Erythroblast (primary cell): ENCODE measurements at regions not wholly inside any gene's neighbourhood (a gene's known extent, or its start where the extent isn't known, plus 50 kb on each side); places are given as distances from the start of the nearest gene placed in this dataset.

Source experiments
- GATA1 ChIP-seq: IDR thresholded peaks from 2 replicates; pipeline ENCODE4 v1.6.1; 2011; ENCODE audit warnings: low read depth, mild to moderate bottlenecking, control low read depth, low read length, moderate library complexity
- POLR2A ChIP-seq: IDR thresholded peaks from 2 replicates; pipeline ENCODE4 v1.6.1; 2011; ENCODE audit warnings: mild to moderate bottlenecking, low read length

GRCh38 chr9:95788521-95788991 lies 86.9 kb upstream of the ERCC6L2 start:
- TF ChIP-seq POLR2A (no peak), GATA1 (no peak)
